IMR-90 (cell line): ENCODE measurements at regions not wholly inside any gene's neighbourhood (a gene's known extent, or its start where the extent isn't known, plus 50 kb on each side); places are given as distances from the start of the nearest gene placed in this dataset.

ENCODE experiments used
- ATAC-seq: fragments of 200-7000 bp; cut with Tn5 transposase; 2 replicates; pipeline ENCODE4 v1.9.1; 2020; ENCODE audit warnings: low read depth, mild to moderate bottlenecking, moderate library complexity
- BruUV-seq: library from RNA; stranded (reverse); fragments of 400-500 nt; replicated peaks from 2 replicates; lab custom pipeline; 2021; lab: Mats Ljungman, UMichigan
- CTCF ChIA-PET: fragments of 300-600 bp; formaldehyde crosslinking; extraction: SDS; loops from one replicate; lab custom pipeline; 2021; ENCODE audit warnings: antibody characterized with exemption; lab: Yijun Ruan, JAX
- POLR2A ChIA-PET: fragments of 300-600 bp; sonication (Branson Sonifier 250); formaldehyde crosslinking; loops from one replicate; lab custom pipeline; 2022; ENCODE audit warnings: antibody characterized with exemption; ENCODE audit not compliant: unreplicated experiment; lab: Charles Lee
- DNase-seq: peaks from one replicate; pipeline ENCODE4 v3.0.0; 2013
- H2AFZ ChIP-seq: replicated peaks from 2 replicates; pipeline ENCODE3; 2013; ENCODE audit warnings: low read length, mild to moderate bottlenecking; ENCODE audit not compliant: poor library complexity
- H2AK5ac ChIP-seq: 2 replicates; pipeline ENCODE4 v1.6.1; 2013; ENCODE audit warnings: low read depth, low read length, inconsistent platforms
- H2AK9ac ChIP-seq: replicated peaks from 2 replicates; pipeline ENCODE3; 2013; ENCODE audit warnings: mild to moderate bottlenecking, low read depth, low read length, moderate library complexity; ENCODE audit not compliant: poor library complexity
- H2BK120ac ChIP-seq: 2 replicates; pipeline ENCODE4 v1.6.1; 2013; ENCODE audit warnings: low read depth, low read length, inconsistent platforms
- H2BK15ac ChIP-seq: 3 replicates; pipeline ENCODE4 v1.6.1; 2013; ENCODE audit warnings: low read depth, low read length, inconsistent platforms
- H2BK20ac ChIP-seq: 2 replicates; pipeline ENCODE4 v1.6.1; 2013; ENCODE audit warnings: low read depth, mild to moderate bottlenecking, inconsistent platforms, low read length, moderate library complexity
- H2BK5ac ChIP-seq: 2 replicates; pipeline ENCODE4 v1.6.1; 2013; ENCODE audit warnings: mild to moderate bottlenecking, low read depth, low read length, inconsistent platforms; ENCODE audit not compliant: poor library complexity, severe bottlenecking
- H3K14ac ChIP-seq: replicated peaks from 2 replicates; pipeline ENCODE4 v1.6.1; 2013; ENCODE audit warnings: low read depth, low read length, inconsistent platforms
- H3K18ac ChIP-seq: 2 replicates; pipeline ENCODE4 v1.6.1; 2013; ENCODE audit warnings: low read depth, low read length, control low read depth
- H3K23ac ChIP-seq: 2 replicates; pipeline ENCODE4 v1.6.1; 2013; ENCODE audit warnings: low read depth, low read length, inconsistent platforms
- H3K27ac ChIP-seq: 2 replicates; pipeline ENCODE4 v1.5.1; 2013; ENCODE audit warnings: mild to moderate bottlenecking, control low read depth, low read length; ENCODE audit not compliant: insufficient read depth
- H3K27me3 ChIP-seq: 2 replicates; pipeline ENCODE4 v1.6.1; 2013; ENCODE audit warnings: low read length; ENCODE audit not compliant: control insufficient read depth, insufficient read depth
- H3K36me3 ChIP-seq: 2 replicates; pipeline ENCODE4 v1.6.1; 2013; ENCODE audit warnings: low read length, mixed read lengths; ENCODE audit not compliant: control insufficient read depth, insufficient read depth
- H3K4ac ChIP-seq: 2 replicates; pipeline ENCODE4 v1.6.1; 2013; ENCODE audit warnings: low read depth, low read length, inconsistent platforms
- H3K4me1 ChIP-seq: 2 replicates; pipeline ENCODE4 v1.6.1; 2013; ENCODE audit warnings: low read length, mixed read lengths; ENCODE audit not compliant: control insufficient read depth, insufficient read depth
- H3K4me2 ChIP-seq: 2 replicates; pipeline ENCODE4 v1.6.1; 2013; ENCODE audit warnings: low read depth, mild to moderate bottlenecking, control low read depth, low read length, moderate library complexity
- H3K4me3 ChIP-seq: 2 replicates; pipeline ENCODE4 v1.5.1; 2013; ENCODE audit warnings: low read depth, mild to moderate bottlenecking, control low read depth, low read length, moderate library complexity; ENCODE audit not compliant: insufficient read depth
- H3K56ac ChIP-seq: 2 replicates; pipeline ENCODE4 v1.6.1; 2013; ENCODE audit warnings: low read length, inconsistent platforms; ENCODE audit not compliant: insufficient read depth; ENCODE audit errors: extremely low read depth
- H3K79me1 ChIP-seq, 2 experiments: 2 replicates each; pipeline ENCODE4 v1.6.1; 2013; ENCODE audit warnings: low read length in 2 of 2, inconsistent platforms in 1 of 2, low read depth in 1 of 2
- H3K9ac ChIP-seq: 2 replicates; pipeline ENCODE4 v1.6.1; 2013; ENCODE audit warnings: low read depth, low read length, control low read depth
- H3K9me1 ChIP-seq: 2 replicates; pipeline ENCODE4 v1.6.1; 2013; ENCODE audit warnings: low read length, inconsistent platforms; ENCODE audit not compliant: insufficient read depth
- H3K9me3 ChIP-seq: 2 replicates; pipeline ENCODE4 v1.6.1; 2013; ENCODE audit warnings: low read length; ENCODE audit not compliant: control insufficient read depth, insufficient read depth
- H4K20me1 ChIP-seq: 2 replicates; pipeline ENCODE4 v1.6.1; 2013; ENCODE audit warnings: low read length, inconsistent platforms; ENCODE audit not compliant: insufficient read depth
- H4K5ac ChIP-seq: 2 replicates; pipeline ENCODE4 v1.6.1; 2013; ENCODE audit warnings: mild to moderate bottlenecking, low read depth, low read length, control low read depth
- H4K8ac ChIP-seq, 2 experiments: 2 replicates each; pipeline ENCODE4 v1.6.1; 2013; ENCODE audit warnings: low read depth in 2 of 2, low read length in 2 of 2, control low read depth in 1 of 2, inconsistent platforms in 1 of 2
- H4K91ac ChIP-seq: 2 replicates; pipeline ENCODE4 v1.6.1; 2013; ENCODE audit warnings: low read depth, low read length, inconsistent platforms; ENCODE audit not compliant: insufficient read depth
- BHLHE40 ChIP-seq: fragments of 150-350 bp; IDR thresholded peaks from 2 replicates; pipeline ENCODE4 v1.6.1; 2016; ENCODE audit warnings: mild to moderate bottlenecking, low read depth, low read length
- CEBPB ChIP-seq: IDR thresholded peaks from 2 replicates; pipeline ENCODE4 v1.6.1; 2012; ENCODE audit warnings: low read depth, low read length, improper control_type of control experiment
- CHD1 ChIP-seq: IDR thresholded peaks from 2 replicates; pipeline ENCODE4 v1.6.1; 2012; ENCODE audit warnings: low read depth, low read length, improper control_type of control experiment
- FOS ChIP-seq: fragments of 150-350 bp; IDR thresholded peaks from 2 replicates; pipeline ENCODE4 v1.6.1; 2016; ENCODE audit warnings: low read depth, low read length
- MAFK ChIP-seq: IDR thresholded peaks from 2 replicates; pipeline ENCODE4 v1.6.1; 2012; ENCODE audit warnings: low read depth, low read length, improper control_type of control experiment
- MAZ ChIP-seq: IDR thresholded peaks from 2 replicates; pipeline ENCODE4 v1.6.1; 2012; ENCODE audit warnings: low read depth, mild to moderate bottlenecking, low read length, improper control_type of control experiment, moderate library complexity, borderline replicate concordance
- MXI1 ChIP-seq: IDR thresholded peaks from 2 replicates; pipeline ENCODE4 v1.6.1; 2012; ENCODE audit warnings: low read depth, mild to moderate bottlenecking, low read length, moderate library complexity, borderline replicate concordance
- NFE2L2 ChIP-seq: fragments of 150-350 bp; IDR thresholded peaks from 2 replicates; pipeline ENCODE4 v1.6.1; 2016; ENCODE audit warnings: low read depth, mild to moderate bottlenecking, low read length
- POLR2A ChIP-seq: IDR thresholded peaks from 2 replicates; pipeline ENCODE4 v1.6.1; 2012; ENCODE audit warnings: mild to moderate bottlenecking, low read depth, low read length
- RAD21 ChIP-seq: IDR thresholded peaks from 2 replicates; pipeline ENCODE4 v1.6.1; 2012; ENCODE audit warnings: low read length, improper control_type of control experiment
- RCOR1 ChIP-seq: IDR thresholded peaks from 2 replicates; pipeline ENCODE4 v1.6.1; 2012; ENCODE audit warnings: mild to moderate bottlenecking, low read length, improper control_type of control experiment; ENCODE audit not compliant: insufficient replicate concordance
- RFX5 ChIP-seq: IDR thresholded peaks from 2 replicates; pipeline ENCODE4 v1.8.0; 2012; ENCODE audit warnings: low read depth, mild to moderate bottlenecking, low read length, moderate library complexity
- WGBS, 2 experiments: methylation state at CpG; one replicate each; pipeline versions ENCODE4 v1.1.5 to v1.1.7; 2013; ENCODE audit warnings: missing lambda C conversion rate in 2 of 2; ENCODE audit not compliant: insufficient read length in 1 of 2; ENCODE audit errors: extremely low coverage in 2 of 2; 5-methylcytosine and 5-hydroxymethylcytosine counted together
- dilution Hi-C: fragments of 300-500 bp; cut with HindIII; formaldehyde crosslinking; loops from one replicate; pipeline ENCODE4 v1.14.3; 2018; ENCODE audit warnings: low sequenced_read_pairs; ENCODE audit not compliant: unreplicated experiment
- in situ Hi-C: fragments of 300-500 bp; cut with MboI; formaldehyde crosslinking; loops from 3 replicates; pipeline ENCODE4 v1.14.3; 2019; ENCODE audit warnings: low sequenced_read_pairs, inconsistent platforms, mixed read lengths
- intact Hi-C: fragments of 100-400 bp; cut with micrococcal nuclease; formaldehyde crosslinking; loops from 2 replicates; pipeline ENCODE4 v1.10.0; 2022
- TF ChIP-seq, protein P1 (sequence below): fragments of 150-350 bp; IDR thresholded peaks from 2 replicates; pipeline ENCODE4 v1.6.1; 2016; ENCODE audit warnings: low read depth, mild to moderate bottlenecking, low read length, moderate library complexity, borderline replicate concordance

DNA sequence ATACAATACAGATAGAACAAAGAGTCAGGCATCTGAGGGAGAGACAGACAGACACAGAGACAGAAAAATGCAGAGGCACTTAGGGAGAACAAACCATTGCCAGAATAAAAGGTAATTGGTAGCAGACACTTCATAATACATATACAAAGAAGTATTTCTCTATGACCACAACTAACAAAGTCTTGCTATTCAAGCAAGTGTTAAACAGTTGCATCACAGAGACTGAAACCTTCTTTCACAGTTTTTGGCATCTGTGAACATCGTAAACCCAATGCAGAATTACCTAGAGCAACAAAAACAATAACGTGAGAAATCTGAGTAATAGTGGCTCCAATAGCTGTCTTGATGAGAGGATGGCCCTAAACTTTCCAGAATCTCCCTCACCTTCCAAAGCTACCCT lies 116.4 kb downstream of the BLID start:
- no peak overlapping the region for H2BK5ac ChIP-seq
- H3K4me1 ChIP-seq: peaks cover 1% of the 10 kb centered on the region; the same call in 1 of the 2 replicates
- H3K4me2 ChIP-seq: no peak overlapping the region
- no peak overlapping the region for H4K5ac ChIP-seq
- no peak overlapping the region for H2BK20ac ChIP-seq
- ChIA-PET CTCF (no interaction called here), POLR2A (no interaction called here)
- H2AK9ac ChIP-seq: no peak overlapping the region
- in situ Hi-C loops: no loop called here
- H3K14ac ChIP-seq: no peak overlapping the region
- H3K4ac ChIP-seq: no peak overlapping the region
- no peak overlapping the region for H3K56ac ChIP-seq
- H3K27ac ChIP-seq: no peak overlapping the region
- H3K18ac ChIP-seq: no peak overlapping the region
- no peak overlapping the region for H3K23ac ChIP-seq
- no peak for TF ChIP-seq POLR2A
- no peak for TF ChIP-seq RAD21
- TF ChIP-seq BHLHE40: no peak
- no peak for TF ChIP-seq NFE2L2
- no peak for TF ChIP-seq MXI1
- no peak for TF ChIP-seq FOS
- no peak for TF ChIP-seq MAZ
- no peak for TF ChIP-seq MAFK
- TF ChIP-seq, protein P1, sequence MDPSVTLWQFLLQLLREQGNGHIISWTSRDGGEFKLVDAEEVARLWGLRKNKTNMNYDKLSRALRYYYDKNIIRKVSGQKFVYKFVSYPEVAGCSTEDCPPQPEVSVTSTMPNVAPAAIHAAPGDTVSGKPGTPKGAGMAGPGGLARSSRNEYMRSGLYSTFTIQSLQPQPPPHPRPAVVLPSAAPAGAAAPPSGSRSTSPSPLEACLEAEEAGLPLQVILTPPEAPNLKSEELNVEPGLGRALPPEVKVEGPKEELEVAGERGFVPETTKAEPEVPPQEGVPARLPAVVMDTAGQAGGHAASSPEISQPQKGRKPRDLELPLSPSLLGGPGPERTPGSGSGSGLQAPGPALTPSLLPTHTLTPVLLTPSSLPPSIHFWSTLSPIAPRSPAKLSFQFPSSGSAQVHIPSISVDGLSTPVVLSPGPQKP: no peak
- no peak for TF ChIP-seq RCOR1
- TF ChIP-seq CHD1: no peak
- no peak for TF ChIP-seq RFX5
- no peak for TF ChIP-seq CEBPB
- no peak overlapping the region for H2BK120ac ChIP-seq
- no peak overlapping the region for H3K4me3 ChIP-seq
- dilution Hi-C loops: no loop called here
- H3K9me1 ChIP-seq: no peaks in the 10 kb centered on the region
- H4K91ac ChIP-seq: no peak overlapping the region
- no peak overlapping the region for H4K8ac ChIP-seq
- no peaks in the 10 kb centered on the region for H3K9me3 ChIP-seq
- H3K79me1 ChIP-seq: no peaks in the 10 kb centered on the region
- no peak overlapping the region for H3K9ac ChIP-seq
- H2AFZ ChIP-seq: no peak overlapping the region
- no CpG with 5 or more reads among the region's 2 CpGs for WGBS, 2 experiments
- BruUV-seq: no TSS peak
- intact Hi-C loops: no loop called here
- H2AK5ac ChIP-seq: no peak overlapping the region
- H4K20me1 ChIP-seq: no peaks in the 10 kb centered on the region
- no peaks in the 10 kb centered on the region for H3K27me3 ChIP-seq
- no peak for ATAC-seq
- H3K36me3 ChIP-seq: no peaks in the 10 kb centered on the region
- DNase-seq: no peak
- H2BK15ac ChIP-seq: no peak overlapping the region
